ENCODE measurements at regions not wholly inside any gene's neighbourhood (a gene's known extent, or its start where the extent isn't known, plus 50 kb on each side); places are given as distances from the start of the nearest gene placed in this dataset.

- 90% methylated on average over 7 of the region's 7 CpGs for WGBS, 2 experiments (ENCODE audit: insufficient coverage in 1 of 2, insufficient read length in 1 of 2)
- peak; percentile 13 for DNase-seq
- no peaks in the 10 kb centered on the region for H3K9me3 Mint-ChIP-seq
- H3K4me1 ChIP-seq (ENCODE audit: control insufficient read depth, insufficient read depth, low read length), result no peaks in the 10 kb centered on the region
- H3K9me3 ChIP-seq (ENCODE audit: control insufficient read depth, low read length), result no peaks in the 10 kb centered on the region
- no peaks in the 10 kb centered on the region for H3K36me3 ChIP-seq (ENCODE audit: control insufficient read depth, insufficient read depth, low read length)
- no peak overlapping the region for H3K9ac ChIP-seq (ENCODE audit: extremely low read depth, low read length, poor library complexity, severe bottlenecking)
- H3K4me1 Mint-ChIP-seq, result peaks cover 4% of the 10 kb centered on the region
- H3K27ac ChIP-seq (ENCODE audit: low read depth, low read length), result no peak overlapping the region
- no peaks in the 10 kb centered on the region for H3K27me3 Mint-ChIP-seq (ENCODE audit: insufficient read depth)
- H3K4me3 Mint-ChIP-seq, result no peak overlapping the region
- H3K27me3 ChIP-seq (ENCODE audit: control insufficient read depth, insufficient read depth, low read length, poor library complexity, severe bottlenecking), result no peaks in the 10 kb centered on the region
- H3K36me3 Mint-ChIP-seq (ENCODE audit: low read depth), result no peaks in the 10 kb centered on the region
- H3K4me3 ChIP-seq (ENCODE audit: low read length), result no peak overlapping the region
- no peak overlapping the region for H3K27ac Mint-ChIP-seq
- no peak for TF ChIP-seq CTCF (conservative IDR thresholded peaks at IDR 0.05)
These were observed 172.4 kb downstream of the PMP22 start for GRCh38 chr17:15092762-15093161.

- no peaks in the 10 kb centered on the region for H3K4me1 ChIP-seq (ENCODE audit: control insufficient read depth, insufficient read depth, low read length)
- Mint-ChIP-seq H3K36me3 (ENCODE audit: low read depth) (no peaks in the 10 kb centered on the region), H3K27me3 (ENCODE audit: insufficient read depth) (no peaks in the 10 kb centered on the region), H3K4me1 (peaks cover 6% of the 10 kb centered on the region), H3K9me3 (no peaks in the 10 kb centered on the region), H3K27ac (no peak overlapping the region), H3K4me3 (no peak overlapping the region)
- no peak overlapping the region for H3K4me3 ChIP-seq (ENCODE audit: low read length)
- no peak for TF ChIP-seq CTCF (conservative IDR thresholded peaks at IDR 0.05)
- 92 to 100% methylated on average over 1 to 2 of the region's 2 CpGs for WGBS, 2 experiments (ENCODE audit: insufficient coverage in 1 of 2, insufficient read length in 1 of 2)
- DNase-seq, result peak; percentile 2
- H3K9ac ChIP-seq (ENCODE audit: extremely low read depth, low read length, poor library complexity, severe bottlenecking), result no peak overlapping the region
- H3K27ac ChIP-seq (ENCODE audit: low read depth, low read length), result no peak overlapping the region
- no peaks in the 10 kb centered on the region for H3K9me3 ChIP-seq (ENCODE audit: control insufficient read depth, low read length)
- H3K36me3 ChIP-seq (ENCODE audit: control insufficient read depth, insufficient read depth, low read length), result no peaks in the 10 kb centered on the region
- H3K27me3 ChIP-seq (ENCODE audit: control insufficient read depth, insufficient read depth, low read length, poor library complexity, severe bottlenecking), result no peaks in the 10 kb centered on the region
These were observed 172.9 kb downstream of the PMP22 start for GRCh38 chr17:15092261-15092660.

- Mint-ChIP-seq H3K27me3 (ENCODE audit: insufficient read depth) (no peaks in the 10 kb centered on the region), H3K36me3 (ENCODE audit: low read depth) (no peaks in the 10 kb centered on the region), H3K27ac (no peak overlapping the region), H3K4me3 (no peak overlapping the region), H3K9me3 (no peaks in the 10 kb centered on the region), H3K4me1 (peaks cover 6% of the 10 kb centered on the region)
- WGBS, 2 experiments (ENCODE audit: insufficient coverage in 1 of 2, insufficient read length in 1 of 2), result 85 to 100% methylated on average over 1 to 2 of the region's 2 CpGs
- Histone ChIP-seq H3K27ac (ENCODE audit: low read depth, low read length) (no peak overlapping the region), H3K36me3 (ENCODE audit: control insufficient read depth, insufficient read depth, low read length) (no peaks in the 10 kb centered on the region), H3K9ac (ENCODE audit: extremely low read depth, low read length, poor library complexity, severe bottlenecking) (no peak overlapping the region), H3K27me3 (ENCODE audit: control insufficient read depth, insufficient read depth, low read length, poor library complexity, severe bottlenecking) (no peaks in the 10 kb centered on the region), H3K9me3 (ENCODE audit: control insufficient read depth, low read length) (no peaks in the 10 kb centered on the region), H3K4me3 (ENCODE audit: low read length) (no peak overlapping the region), H3K4me1 (ENCODE audit: control insufficient read depth, insufficient read depth, low read length) (no peaks in the 10 kb centered on the region)
- peak; percentile 68 for TF ChIP-seq CTCF (conservative IDR thresholded peaks at IDR 0.05)
- peak; percentile 74 for DNase-seq
These were observed 173.3 kb downstream of the PMP22 start for GRCh38 chr17:15091825-15092224.
